Liver (tissue), 7 donors: ENCODE measurements at regions not wholly inside any gene's neighbourhood (a gene's known extent, or its start where the extent isn't known, plus 50 kb on each side); places are given as distances from the start of the nearest gene placed in this dataset.

Source experiments
- DNase-seq: peaks from one replicate; pipeline ENCODE4 v3.0.0-alpha.2; 2017; ENCODE audit warnings: low spot score
- H3K27ac ChIP-seq, 2 donors: one replicate each; pipeline ENCODE4 v1.7.0; 2013; ENCODE audit warnings: inconsistent platforms in 2 of 2, low read length in 2 of 2, control low read depth in 1 of 2, low read depth in 1 of 2, mild to moderate bottlenecking in 1 of 2
- H3K27me3 ChIP-seq, 4 donors: one replicate each; pipeline versions ENCODE4 v1.6.1 to v1.7.0; 2013; ENCODE audit warnings: low read length in 3 of 4, inconsistent platforms in 1 of 4, mild to moderate bottlenecking in 1 of 4, moderate library complexity in 1 of 4; ENCODE audit not compliant: control insufficient read depth in 4 of 4, insufficient read depth in 4 of 4
- H3K36me3 ChIP-seq, 4 donors: one replicate each; pipeline versions ENCODE4 v1.6.1 to v1.7.0; 2013; ENCODE audit warnings: low read length in 3 of 4, mild to moderate bottlenecking in 3 of 4, low read depth in 1 of 4, moderate library complexity in 1 of 4; ENCODE audit not compliant: control insufficient read depth in 4 of 4, insufficient read depth in 3 of 4
- H3K4me1 ChIP-seq, 4 donors: one replicate each; pipeline versions ENCODE4 v1.6.1 to v1.7.0; 2013; ENCODE audit warnings: low read length in 3 of 4, mild to moderate bottlenecking in 3 of 4, moderate library complexity in 1 of 4; ENCODE audit not compliant: control insufficient read depth in 4 of 4, insufficient read depth in 4 of 4
- H3K4me3 ChIP-seq, 3 donors: one replicate each; pipeline versions ENCODE4 v1.6.1 to v1.7.0; 2013; ENCODE audit warnings: low read length in 3 of 3, control low read depth in 1 of 3, low read depth in 1 of 3, mild to moderate bottlenecking in 1 of 3
- H3K9ac ChIP-seq, 2 donors: one replicate each; pipeline ENCODE4 v1.7.0; 2013; ENCODE audit warnings: low read length in 2 of 2, mild to moderate bottlenecking in 2 of 2, moderate library complexity in 2 of 2, control low read depth in 1 of 2, low read depth in 1 of 2
- H3K9me3 ChIP-seq, 4 donors: one replicate each; pipeline versions ENCODE4 v1.6.1 to v1.7.0; 2013; ENCODE audit warnings: low read length in 3 of 4; ENCODE audit not compliant: control insufficient read depth in 4 of 4
- FOXA1 ChIP-seq: IDR thresholded peaks from 2 replicates; pipeline ENCODE4 v1.6.1; 2016; ENCODE audit warnings: antibody characterized with exemption
- FOXA2 ChIP-seq: IDR thresholded peaks from 2 replicates; pipeline ENCODE4 v1.6.1; 2016; ENCODE audit warnings: antibody characterized with exemption
- HNF4A ChIP-seq, 2 donors: conservative IDR thresholded peaks; 2 replicates each; pipeline ENCODE4 v1.6.1; 2016; ENCODE audit warnings: antibody characterized with exemption in 2 of 2, mild to moderate bottlenecking in 2 of 2
- JUND ChIP-seq, 2 donors: IDR thresholded peaks; 2 replicates each; pipeline ENCODE4 v1.6.1; 2016; ENCODE audit warnings: antibody characterized with exemption in 2 of 2
- NR2F2 ChIP-seq: IDR thresholded peaks from 2 replicates; pipeline ENCODE4 v1.6.1; 2016; ENCODE audit warnings: antibody characterized with exemption
- TAF1 ChIP-seq: conservative IDR thresholded peaks from 2 replicates; pipeline ENCODE4 v1.6.1; 2016; ENCODE audit warnings: antibody characterized with exemption, mild to moderate bottlenecking
- WGBS: extraction: QIAGEN DNeasy Blood & Tissue Kit; methylation state at CpG from one replicate; pipeline ENCODE4 v1.1.7; 2013; 5-methylcytosine and 5-hydroxymethylcytosine counted together
- TF ChIP-seq, protein P1 (sequence below): IDR thresholded peaks from 2 replicates; pipeline ENCODE4 v1.6.1; 2016; ENCODE audit warnings: antibody characterized with exemption
- TF ChIP-seq, protein P2 (sequence below): IDR thresholded peaks from 2 replicates; pipeline ENCODE4 v1.6.1; 2016; ENCODE audit warnings: antibody characterized with exemption
- TF ChIP-seq, protein P3 (sequence below): IDR thresholded peaks from 2 replicates; pipeline ENCODE4 v1.6.1; 2016; ENCODE audit warnings: antibody characterized with exemption
- donor health status: healthy.
- donor health status: healthy.
- donor health status: healthy.
- donor health status: healthy.

DNA sequence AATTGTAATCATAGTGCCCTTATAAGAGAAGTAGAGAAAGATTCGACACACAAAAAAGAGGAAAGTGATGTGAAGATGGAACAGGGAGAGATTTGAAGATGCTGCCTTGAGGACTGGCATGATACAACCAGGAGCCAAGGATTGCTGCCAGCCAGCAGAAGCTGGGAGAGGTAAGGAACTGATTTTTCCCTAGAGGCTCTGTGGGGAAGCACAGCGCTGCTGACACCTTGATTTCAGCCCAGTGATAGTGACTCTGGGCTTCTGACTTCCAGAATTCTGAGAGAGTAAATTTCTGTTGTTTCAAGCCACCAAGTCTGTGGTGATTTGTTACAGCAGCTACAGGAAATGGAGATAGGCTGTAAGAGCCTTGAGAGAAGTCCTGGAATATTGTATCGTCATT lies 98.2 kb downstream of the RAB11FIP2 start:
- H3K27ac ChIP-seq = no peak overlapping the region
- no peaks in the 10 kb centered on the region for H3K4me1 ChIP-seq
- no peak for DNase-seq
- H3K36me3 ChIP-seq = no peaks in the 10 kb centered on the region
- 84% methylated on average over 3 of the region's 3 CpGs for WGBS
- peaks cover 0 to 4% (median 0%) of the 10 kb centered on the region in 4 donors for H3K27me3 ChIP-seq
- H3K4me3 ChIP-seq = no peak overlapping the region
- no peaks in the 10 kb centered on the region for H3K9me3 ChIP-seq
- TF ChIP-seq, protein P1, sequence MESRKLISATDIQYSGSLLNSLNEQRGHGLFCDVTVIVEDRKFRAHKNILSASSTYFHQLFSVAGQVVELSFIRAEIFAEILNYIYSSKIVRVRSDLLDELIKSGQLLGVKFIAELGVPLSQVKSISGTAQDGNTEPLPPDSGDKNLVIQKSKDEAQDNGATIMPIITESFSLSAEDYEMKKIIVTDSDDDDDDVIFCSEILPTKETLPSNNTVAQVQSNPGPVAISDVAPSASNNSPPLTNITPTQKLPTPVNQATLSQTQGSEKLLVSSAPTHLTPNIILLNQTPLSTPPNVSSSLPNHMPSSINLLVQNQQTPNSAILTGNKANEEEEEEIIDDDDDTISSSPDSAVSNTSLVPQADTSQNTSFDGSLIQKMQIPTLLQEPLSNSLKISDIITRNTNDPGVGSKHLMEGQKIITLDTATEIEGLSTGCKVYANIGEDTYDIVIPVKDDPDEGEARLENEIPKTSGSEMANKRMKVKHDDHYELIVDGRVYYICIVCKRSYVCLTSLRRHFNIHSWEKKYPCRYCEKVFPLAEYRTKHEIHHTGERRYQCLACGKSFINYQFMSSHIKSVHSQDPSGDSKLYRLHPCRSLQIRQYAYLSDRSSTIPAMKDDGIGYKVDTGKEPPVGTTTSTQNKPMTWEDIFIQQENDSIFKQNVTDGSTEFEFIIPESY = no peak
- TF ChIP-seq FOXA1 (no peak), NR2F2 (no peak), JUND (IDR thresholded peaks at IDR 0.05) (no peak), HNF4A (conservative IDR thresholded peaks at IDR 0.05) (no peak), TAF1 (no peak), FOXA2 (no peak)
- TF ChIP-seq, protein P2, sequence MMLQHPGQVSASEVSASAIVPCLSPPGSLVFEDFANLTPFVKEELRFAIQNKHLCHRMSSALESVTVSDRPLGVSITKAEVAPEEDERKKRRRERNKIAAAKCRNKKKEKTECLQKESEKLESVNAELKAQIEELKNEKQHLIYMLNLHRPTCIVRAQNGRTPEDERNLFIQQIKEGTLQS = no peak
- TF ChIP-seq, protein P3, sequence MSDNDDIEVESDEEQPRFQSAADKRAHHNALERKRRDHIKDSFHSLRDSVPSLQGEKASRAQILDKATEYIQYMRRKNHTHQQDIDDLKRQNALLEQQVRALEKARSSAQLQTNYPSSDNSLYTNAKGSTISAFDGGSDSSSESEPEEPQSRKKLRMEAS = no peak
- H3K9ac ChIP-seq = no peak overlapping the region

- H3K36me3 ChIP-seq = no peaks in the 10 kb centered on the region
- H3K27me3 ChIP-seq = peaks cover 0 to 4% (median 0%) of the 10 kb centered on the region in 4 donors
- no peaks in the 10 kb centered on the region for H3K9me3 ChIP-seq
- no peak overlapping the region for H3K4me3 ChIP-seq
- H3K4me1 ChIP-seq = no peaks in the 10 kb centered on the region
- no peak overlapping the region for H3K9ac ChIP-seq
- WGBS = 36% methylated on average over 3 of the region's 3 CpGs
- no peak for TF ChIP-seq TAF1
- no peak for DNase-seq
- H3K27ac ChIP-seq = no peak overlapping the region
Observed at GRCh38 chr10:117950408-117950807, 96.3 kb downstream of the RAB11FIP2 start.
